Stimulated activated CD4-positive, alpha-beta T cell treated with anti-CD3 and anti-CD28 coated beads, Interleukin-4, amount 100 ng/mL, for 24 hours (primary cell): ENCODE measurements at regions not wholly inside any gene's neighbourhood (a gene's known extent, or its start where the extent isn't known, plus 50 kb on each side); places are given as distances from the start of the nearest gene placed in this dataset.
"Not testable (repeated sequence)": the region's sequence is repeated elsewhere in the genome, so short reads cannot be mapped to it uniquely, and the experiment has no call there.

Experiments used
- DNase-seq: peaks from one replicate; pipeline ENCODE4 v3.0.0-alpha.2; 2020

GRCh38 chr6:151671195-151671594 lies 136.3 kb upstream of the ESR1 start:
- no peak for DNase-seq

GRCh38 chr6:151674578-151674977 lies 132.9 kb upstream of the ESR1 start:
- DNase-seq = no peak

- peak; percentile 61 for DNase-seq
Observed at GRCh38 chr6:151675746-151676459, 131.6 kb upstream of the ESR1 start.

GRCh38 chr6:151676460-151676945 lies 131.0 kb upstream of the ESR1 start:
- no peak for DNase-seq

GRCh38 chr6:151677404-151677803 lies 130.1 kb upstream of the ESR1 start:
- no peak for DNase-seq

- DNase-seq = peak; percentile 34
Observed at GRCh38 chr6:151679081-151679480, 128.4 kb upstream of the ESR1 start.

- no peak for DNase-seq
Observed at GRCh38 chr6:151679941-151680340, 127.5 kb upstream of the ESR1 start.

- no peak for DNase-seq
Observed at GRCh38 chr6:151680846-151681432, 126.5 kb upstream of the ESR1 start.

GRCh38 chr6:151681433-151682059 lies 125.9 kb upstream of the ESR1 start:
- no peak for DNase-seq

- DNase-seq = no peak
Observed at GRCh38 chr6:151682251-151682650, 125.2 kb upstream of the ESR1 start.

- no peak for DNase-seq
Observed at GRCh38 chr6:151682922-151683321, 124.6 kb upstream of the ESR1 start.

- DNase-seq = no peak
Observed at GRCh38 chr6:151683381-151683780, 124.1 kb upstream of the ESR1 start.

- no peak for DNase-seq
Observed at GRCh38 chr6:151689499-151690201, 117.8 kb upstream of the ESR1 start.

GRCh38 chr6:151690303-151690702 lies 117.2 kb upstream of the ESR1 start:
- no peak for DNase-seq

- DNase-seq = peak; percentile 56
Observed at GRCh38 chr6:151690768-151691562, 116.5 kb upstream of the ESR1 start.

- no peak for DNase-seq
Observed at GRCh38 chr6:151692216-151692615, 115.3 kb upstream of the ESR1 start.

- DNase-seq = no peak
Observed at GRCh38 chr6:151693366-151693765, 114.1 kb upstream of the ESR1 start.

GRCh38 chr6:151695156-151695555 lies 112.3 kb upstream of the ESR1 start:
- no peak for DNase-seq

- not testable (repeated sequence) for DNase-seq
Observed at GRCh38 chr6:151696302-151696701, 111.2 kb upstream of the ESR1 start.

GRCh38 chr6:151698931-151699700 lies 108.4 kb upstream of the ESR1 start:
- DNase-seq = no peak

- no peak for DNase-seq
Observed at GRCh38 chr6:151699719-151700118, 107.8 kb upstream of the ESR1 start.
